Fibroblast of lung (primary cell): ENCODE measurements at regions not wholly inside any gene's neighbourhood (a gene's known extent, or its start where the extent isn't known, plus 50 kb on each side); places are given as distances from the start of the nearest gene placed in this dataset.

Experiments
- DNase-seq, 2 donors: peaks; one replicate each; pipeline versions ENCODE4 v3.0.0 to v3.0.0-alpha.2; 2010; ENCODE audit warnings: low read depth in 2 of 2
- H2AFZ ChIP-seq: 2 replicates; pipeline ENCODE4 v1.5.1; 2012; ENCODE audit warnings: low read length, control low read depth, inconsistent platforms
- H3K27ac ChIP-seq: 2 replicates; pipeline ENCODE4 v1.5.1; 2011; ENCODE audit warnings: low read length, control low read depth; ENCODE audit not compliant: insufficient read depth
- H3K27me3 ChIP-seq: 2 replicates; pipeline ENCODE4 v1.5.1; 2011; ENCODE audit warnings: mild to moderate bottlenecking, low read length; ENCODE audit not compliant: control insufficient read depth, insufficient read depth
- H3K36me3 ChIP-seq: 2 replicates; pipeline ENCODE4 v1.5.1; 2011; ENCODE audit warnings: low read length; ENCODE audit not compliant: control insufficient read depth, insufficient read depth
- H3K4me1 ChIP-seq: 2 replicates; pipeline ENCODE4 v1.5.1; 2011; ENCODE audit warnings: low read length; ENCODE audit not compliant: control insufficient read depth, insufficient read depth; ENCODE audit errors: extremely low read depth
- H3K4me2 ChIP-seq: 2 replicates; pipeline ENCODE4 v1.5.1; 2011; ENCODE audit warnings: low read length, control low read depth; ENCODE audit not compliant: insufficient read depth; ENCODE audit errors: extremely low read depth
- H3K4me3 ChIP-seq, 4 experiments: fragments of 200-600 bp in 1 of 4; sonication (generic) in 1 of 4; replicated peaks in 1 of 4; 2 replicates each; pipeline ENCODE4 v1.5.1; 2011 to 2016; ENCODE audit warnings: low read length in 4 of 4, low read depth in 3 of 4, mild to moderate bottlenecking in 3 of 4, control low read depth in 2 of 4, inconsistent platforms in 1 of 4, mixed read lengths in 1 of 4; ENCODE audit not compliant: insufficient read depth in 1 of 4; ENCODE audit errors: control extremely low read depth in 1 of 4
- H3K79me2 ChIP-seq: 2 replicates; pipeline ENCODE4 v1.5.1; 2012; ENCODE audit warnings: mild to moderate bottlenecking, low read length, inconsistent platforms; ENCODE audit not compliant: control insufficient read depth, insufficient read depth
- H3K9ac ChIP-seq: 2 replicates; pipeline ENCODE4 v1.5.1; 2011; ENCODE audit warnings: mild to moderate bottlenecking, low read length, control low read depth; ENCODE audit not compliant: insufficient read depth
- H3K9me3 ChIP-seq: 2 replicates; pipeline ENCODE4 v1.5.1; 2012; ENCODE audit warnings: low read depth, low read length; ENCODE audit not compliant: control insufficient read depth, insufficient read depth
- H4K20me1 ChIP-seq: 2 replicates; pipeline ENCODE4 v1.5.1; 2011; ENCODE audit warnings: low read length; ENCODE audit not compliant: control insufficient read depth, insufficient read depth; ENCODE audit errors: extremely low read depth
- CTCF ChIP-seq, 2 donors: IDR thresholded peaks in 1 of 2; conservative IDR thresholded peaks in 1 of 2; 1 replicate in 1 of 2; 2 replicates in 1 of 2; pipeline ENCODE4 v1.5.1; 2011 to 2012; ENCODE audit warnings: low read length in 2 of 2, control low read depth in 1 of 2, inconsistent platforms in 1 of 2, low read depth in 1 of 2, mild to moderate bottlenecking in 1 of 2
- EZH2 ChIP-seq: IDR thresholded peaks from 2 replicates; pipeline ENCODE4 v1.5.1; 2012; ENCODE audit warnings: low read length, control low read depth, mild to moderate bottlenecking; ENCODE audit errors: missing control alignments

- no peak for TF ChIP-seq CTCF (conservative IDR thresholded peaks at IDR 0.05 in 1 of 2, IDR thresholded peaks at IDR 0.05 in 1 of 2; ENCODE audit: low read depth in 1 of 2, low read length in 2 of 2)
- no peak for TF ChIP-seq EZH2
- Histone ChIP-seq H3K9me3 (no peaks in the 10 kb centered on the region), H2AFZ (no peak overlapping the region), H3K4me2 (peak overlapping the region; percentile 68), H3K79me2 (no peaks in the 10 kb centered on the region), H3K4me3 (no peak overlapping the region), H3K36me3 (no peaks in the 10 kb centered on the region), H3K9ac (no peak overlapping the region), H3K27me3 (no peaks in the 10 kb centered on the region), H3K4me1 (peaks cover 21% of the 10 kb centered on the region), H4K20me1 (no peaks in the 10 kb centered on the region), H3K27ac (peak overlapping the region; percentile 80)
- peak; percentile 84 to 87 for DNase-seq
These were observed 391.1 kb downstream of the LRIG3 start for GRCh38 chr12:58529114-58529665.

GRCh38 chr12:58529897-58530741, 390.2 kb downstream of the LRIG3 start:
- H2AFZ ChIP-seq, result no peak overlapping the region
- H3K4me3 ChIP-seq, result peak overlapping the region in 2 of 4 experiments; percentile 17 to 20
- peak overlapping the region; percentile 8 for H3K9ac ChIP-seq
- H3K79me2 ChIP-seq, result no peaks in the 10 kb centered on the region
- H3K4me1 ChIP-seq, result peaks cover 21% of the 10 kb centered on the region
- H4K20me1 ChIP-seq, result no peaks in the 10 kb centered on the region
- peak overlapping the region; percentile 76 for H3K4me2 ChIP-seq
- H3K27me3 ChIP-seq, result no peaks in the 10 kb centered on the region
- H3K36me3 ChIP-seq, result no peaks in the 10 kb centered on the region
- peak; percentile 97 to 99 for DNase-seq
- TF ChIP-seq CTCF (conservative IDR thresholded peaks at IDR 0.05 in 1 of 2, IDR thresholded peaks at IDR 0.05 in 1 of 2; ENCODE audit: low read depth in 1 of 2, low read length in 2 of 2) (no peak), EZH2 (no peak)
- no peaks in the 10 kb centered on the region for H3K9me3 ChIP-seq
- H3K27ac ChIP-seq, result peak overlapping the region; percentile 80

GRCh38 chr12:58530742-58531062, 389.6 kb downstream of the LRIG3 start:
- Histone ChIP-seq H3K4me2 (no peak overlapping the region), H4K20me1 (no peaks in the 10 kb centered on the region), H3K27me3 (no peaks in the 10 kb centered on the region), H3K27ac (no peak overlapping the region), H3K9ac (no peak overlapping the region), H3K4me1 (peaks cover 21% of the 10 kb centered on the region), H3K36me3 (no peaks in the 10 kb centered on the region), H2AFZ (no peak overlapping the region), H3K9me3 (no peaks in the 10 kb centered on the region), H3K79me2 (no peaks in the 10 kb centered on the region), H3K4me3 (no peak overlapping the region)
- TF ChIP-seq EZH2, result no peak
- no peak for TF ChIP-seq CTCF (conservative IDR thresholded peaks at IDR 0.05 in 1 of 2, IDR thresholded peaks at IDR 0.05 in 1 of 2; ENCODE audit: low read depth in 1 of 2, low read length in 2 of 2)
- DNase-seq, result peak; percentile 89 to 95
